ENCODE measurements at regions not wholly inside any gene's neighbourhood (a gene's known extent, or its start where the extent isn't known, plus 50 kb on each side); places are given as distances from the start of the nearest gene placed in this dataset.

- no peaks in the 10 kb centered on the region for H3K9me3 ChIP-seq (ENCODE audit: control insufficient read depth, low read length)
- no peak overlapping the region for H4K8ac ChIP-seq (ENCODE audit: low read length)
- 78% methylated on average over 2 of the region's 2 CpGs for WGBS
These were observed 150.5 kb upstream of the POU1F1 start for GRCh38 chr3:87426918-87427317.

DNA sequence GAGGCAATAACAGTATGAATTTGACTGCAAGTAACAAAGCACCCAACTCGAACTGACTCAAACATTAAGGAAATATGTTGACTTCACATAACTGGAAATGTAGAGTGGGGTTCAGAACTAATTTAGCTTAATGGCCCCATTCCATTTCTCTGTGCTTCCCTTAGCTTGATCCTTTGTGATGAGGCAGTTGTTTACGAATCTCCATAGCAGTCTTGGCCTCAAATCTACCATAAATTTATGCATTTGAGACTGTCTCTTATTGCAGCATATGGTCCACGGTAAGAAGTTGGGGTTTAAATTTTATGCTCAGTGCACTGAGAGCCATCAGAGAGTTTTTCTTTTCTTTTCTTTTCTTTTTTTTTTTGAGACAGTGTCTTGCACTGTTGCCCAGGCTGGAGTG lies 148.7 kb upstream of the POU1F1 start:
- Histone ChIP-seq H2BK12ac (ENCODE audit: low read length in 2 of 2) (no peak overlapping the region), H3K4me3 (ENCODE audit: insufficient read depth in 1 of 2, low read depth in 1 of 2, low read length in 2 of 2) (no peak overlapping the region), H3K36me3 (ENCODE audit: control insufficient read depth in 1 of 2, insufficient read depth in 2 of 2, low read depth in 1 of 2, low read length in 2 of 2) (no peaks in the 10 kb centered on the region), H2BK15ac (ENCODE audit: low read depth, poor library complexity, severe bottlenecking) (no peak overlapping the region), H3K23ac (ENCODE audit: low read length in 2 of 2) (no peak overlapping the region), H2AFZ (ENCODE audit: low read depth, low read length) (no peak overlapping the region), H2AK5ac (ENCODE audit: low read length, severe bottlenecking) (no peak overlapping the region), H3K79me1 (replicated peaks; ENCODE audit: low read length, poor library complexity, severe bottlenecking) (no peaks in the 10 kb centered on the region), H3K27me3 (ENCODE audit: control insufficient read depth in 1 of 2, insufficient read depth in 1 of 2, low read length in 2 of 2) (no peaks in the 10 kb centered on the region), H4K8ac (ENCODE audit: low read length) (no peak overlapping the region), H3K27ac (ENCODE audit: low read length, poor library complexity, severe bottlenecking) (no peak overlapping the region), H2BK120ac (ENCODE audit: low read depth, low read length) (no peak overlapping the region), H3K4ac (ENCODE audit: low read depth in 1 of 2, low read length in 2 of 2) (no peak overlapping the region), H3K9me3 (ENCODE audit: control insufficient read depth, low read length) (no peaks in the 10 kb centered on the region), H3K9ac (ENCODE audit: low read length) (no peak overlapping the region), H3K14ac (ENCODE audit: low read length in 2 of 2) (no peak overlapping the region), H3K4me1 (ENCODE audit: control insufficient read depth, insufficient read depth, low read depth, low read length) (no peaks in the 10 kb centered on the region), H4K91ac (ENCODE audit: low read length) (no peak overlapping the region), H2BK5ac (ENCODE audit: low read depth, low read length, poor library complexity, severe bottlenecking) (no peak overlapping the region), H3K4me2 (ENCODE audit: low read length, poor library complexity, severe bottlenecking) (no peak overlapping the region), H3K18ac (ENCODE audit: low read depth in 1 of 2, low read length in 2 of 2) (no peak overlapping the region)
- DNase-seq: no peak
- 78% methylated on average over 1 of the region's 3 CpGs for WGBS

More at GRCh38 chr3:87426918-87427317, 150.5 kb upstream of the POU1F1 start:
- H2AK5ac ChIP-seq (ENCODE audit: low read length, severe bottlenecking): no peak overlapping the region
- H2AFZ ChIP-seq (ENCODE audit: low read depth, low read length): no peak overlapping the region
- H4K91ac ChIP-seq (ENCODE audit: low read length): no peak overlapping the region
- H3K4ac ChIP-seq (ENCODE audit: low read depth in 1 of 2, low read length in 2 of 2): no peak overlapping the region
- H3K27me3 ChIP-seq (ENCODE audit: control insufficient read depth in 1 of 2, insufficient read depth in 1 of 2, low read length in 2 of 2): no peaks in the 10 kb centered on the region
- no peak overlapping the region for H2BK12ac ChIP-seq (ENCODE audit: low read length in 2 of 2)
- H3K4me3 ChIP-seq (ENCODE audit: insufficient read depth in 1 of 2, low read depth in 1 of 2, low read length in 2 of 2): no peak overlapping the region
- no peak overlapping the region for H3K9ac ChIP-seq (ENCODE audit: low read length)
- H3K4me1 ChIP-seq (ENCODE audit: control insufficient read depth, insufficient read depth, low read depth, low read length): no peaks in the 10 kb centered on the region
- H3K36me3 ChIP-seq (ENCODE audit: control insufficient read depth in 1 of 2, insufficient read depth in 2 of 2, low read depth in 1 of 2, low read length in 2 of 2): no peaks in the 10 kb centered on the region
- no peak overlapping the region for H3K23ac ChIP-seq (ENCODE audit: low read length in 2 of 2)
- no peak overlapping the region for H2BK5ac ChIP-seq (ENCODE audit: low read depth, low read length, poor library complexity, severe bottlenecking)
- H3K18ac ChIP-seq (ENCODE audit: low read depth in 1 of 2, low read length in 2 of 2): no peak overlapping the region
- H2BK15ac ChIP-seq (ENCODE audit: low read depth, poor library complexity, severe bottlenecking): no peak overlapping the region
- H3K4me2 ChIP-seq (ENCODE audit: low read length, poor library complexity, severe bottlenecking): no peak overlapping the region
- no peak overlapping the region for H3K27ac ChIP-seq (ENCODE audit: low read length, poor library complexity, severe bottlenecking)
- no peak overlapping the region for H3K14ac ChIP-seq (ENCODE audit: low read length in 2 of 2)
- no peaks in the 10 kb centered on the region for H3K79me1 ChIP-seq (replicated peaks; ENCODE audit: low read length, poor library complexity, severe bottlenecking)
- DNase-seq: no peak
- no peak overlapping the region for H2BK120ac ChIP-seq (ENCODE audit: low read depth, low read length)

GRCh38 chr3:87423336-87423735 lies 147.0 kb upstream of the POU1F1 start:
- Histone ChIP-seq H3K27ac (ENCODE audit: low read length, poor library complexity, severe bottlenecking) (no peak overlapping the region), H3K36me3 (ENCODE audit: control insufficient read depth in 1 of 2, insufficient read depth in 2 of 2, low read depth in 1 of 2, low read length in 2 of 2) (no peaks in the 10 kb centered on the region), H3K4ac (ENCODE audit: low read depth in 1 of 2, low read length in 2 of 2) (no peak overlapping the region), H3K4me3 (ENCODE audit: insufficient read depth in 1 of 2, low read depth in 1 of 2, low read length in 2 of 2) (no peak overlapping the region), H3K14ac (ENCODE audit: low read length in 2 of 2) (no peak overlapping the region), H2BK120ac (ENCODE audit: low read depth, low read length) (no peak overlapping the region), H4K8ac (ENCODE audit: low read length) (no peak overlapping the region), H3K9me3 (ENCODE audit: control insufficient read depth, low read length) (no peaks in the 10 kb centered on the region), H3K9ac (ENCODE audit: low read length) (no peak overlapping the region), H2BK15ac (ENCODE audit: low read depth, poor library complexity, severe bottlenecking) (no peak overlapping the region), H3K4me1 (ENCODE audit: control insufficient read depth, insufficient read depth, low read depth, low read length) (no peaks in the 10 kb centered on the region), H3K4me2 (ENCODE audit: low read length, poor library complexity, severe bottlenecking) (no peak overlapping the region), H2AK5ac (ENCODE audit: low read length, severe bottlenecking) (no peak overlapping the region), H2AFZ (ENCODE audit: low read depth, low read length) (no peak overlapping the region), H4K91ac (ENCODE audit: low read length) (no peak overlapping the region), H3K18ac (ENCODE audit: low read depth in 1 of 2, low read length in 2 of 2) (no peak overlapping the region), H2BK5ac (ENCODE audit: low read depth, low read length, poor library complexity, severe bottlenecking) (no peak overlapping the region), H3K79me1 (replicated peaks; ENCODE audit: low read length, poor library complexity, severe bottlenecking) (no peaks in the 10 kb centered on the region), H3K23ac (ENCODE audit: low read length in 2 of 2) (no peak overlapping the region), H3K27me3 (ENCODE audit: control insufficient read depth in 1 of 2, insufficient read depth in 1 of 2, low read length in 2 of 2) (no peaks in the 10 kb centered on the region), H2BK12ac (ENCODE audit: low read length in 2 of 2) (no peak overlapping the region)
- 100% methylated on average over 1 of the region's 2 CpGs for WGBS
- DNase-seq: no peak

DNA sequence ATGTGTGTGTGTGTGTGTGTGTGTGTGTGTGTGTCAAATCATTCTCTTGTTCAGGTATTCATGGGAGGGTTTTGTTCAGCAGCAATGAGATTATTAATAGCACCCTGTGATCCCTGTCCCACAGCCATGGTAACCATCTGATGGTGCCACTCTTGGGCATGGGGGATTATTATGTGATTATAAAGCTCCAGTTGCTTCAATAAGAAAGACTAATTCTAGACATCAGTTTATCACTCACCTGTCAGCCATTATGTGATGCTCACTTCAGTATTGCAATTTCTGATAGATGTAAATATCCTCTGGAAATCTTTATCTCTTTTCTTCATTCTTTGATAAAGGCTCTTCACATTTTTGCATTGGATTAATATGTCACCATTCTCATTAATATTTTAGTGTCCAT lies 145.9 kb upstream of the POU1F1 start:
- Histone ChIP-seq H3K9me3 (ENCODE audit: control insufficient read depth, low read length) (no peaks in the 10 kb centered on the region), H3K4me1 (ENCODE audit: control insufficient read depth, insufficient read depth, low read depth, low read length) (no peaks in the 10 kb centered on the region), H3K18ac (ENCODE audit: low read depth in 1 of 2, low read length in 2 of 2) (no peak overlapping the region), H3K4me2 (ENCODE audit: low read length, poor library complexity, severe bottlenecking) (no peak overlapping the region), H2BK120ac (ENCODE audit: low read depth, low read length) (no peak overlapping the region), H2BK12ac (ENCODE audit: low read length in 2 of 2) (no peak overlapping the region), H3K4me3 (ENCODE audit: insufficient read depth in 1 of 2, low read depth in 1 of 2, low read length in 2 of 2) (no peak overlapping the region), H3K23ac (ENCODE audit: low read length in 2 of 2) (no peak overlapping the region), H3K4ac (ENCODE audit: low read depth in 1 of 2, low read length in 2 of 2) (no peak overlapping the region), H2BK5ac (ENCODE audit: low read depth, low read length, poor library complexity, severe bottlenecking) (no peak overlapping the region), H2BK15ac (ENCODE audit: low read depth, poor library complexity, severe bottlenecking) (no peak overlapping the region), H3K79me1 (replicated peaks; ENCODE audit: low read length, poor library complexity, severe bottlenecking) (no peaks in the 10 kb centered on the region), H3K9ac (ENCODE audit: low read length) (no peak overlapping the region), H3K14ac (ENCODE audit: low read length in 2 of 2) (no peak overlapping the region), H2AFZ (ENCODE audit: low read depth, low read length) (no peak overlapping the region), H4K8ac (ENCODE audit: low read length) (no peak overlapping the region), H2AK5ac (ENCODE audit: low read length, severe bottlenecking) (no peak overlapping the region), H3K27me3 (ENCODE audit: control insufficient read depth in 1 of 2, insufficient read depth in 1 of 2, low read length in 2 of 2) (no peaks in the 10 kb centered on the region), H4K91ac (ENCODE audit: low read length) (no peak overlapping the region), H3K36me3 (ENCODE audit: control insufficient read depth in 1 of 2, insufficient read depth in 2 of 2, low read depth in 1 of 2, low read length in 2 of 2) (no peaks in the 10 kb centered on the region), H3K27ac (ENCODE audit: low read length, poor library complexity, severe bottlenecking) (no peak overlapping the region)
- DNase-seq: no peak
